Upper lobe of left lung (tissue), 4 donors: ENCODE measurements at regions not wholly inside any gene's neighbourhood (a gene's known extent, or its start where the extent isn't known, plus 50 kb on each side); places are given as distances from the start of the nearest gene placed in this dataset.
"Not testable (repeated sequence)": the region's sequence is repeated elsewhere in the genome, so short reads cannot be mapped to it uniquely, and the experiment has no call there.

Experiments
- CTCF ChIP-seq, 6 experiments: fragments of 450-650 bp in 4 of 6; fragments of 200-600 bp in 2 of 6; sonication (generic) in 2 of 6; IDR thresholded peaks; one replicate each; pipeline ENCODE4 v1.5.1; 2016 to 2019; ENCODE audit warnings: antibody characterized with exemption in 6 of 6
- POLR2A ChIP-seq, 4 donors: fragments of 450-650 bp; IDR thresholded peaks; one replicate each; pipeline ENCODE4 v1.5.1; 2016 to 2017; ENCODE audit warnings: antibody characterized with exemption in 4 of 4, mild to moderate bottlenecking in 2 of 4
- POLR2AphosphoS5 ChIP-seq, 2 donors: sonication (generic); formaldehyde crosslinking; IDR thresholded peaks; one replicate each; pipeline ENCODE4 v1.5.1; 2017; ENCODE audit warnings: antibody characterized with exemption in 2 of 2

GRCh38 chr12:131234841-131235271 lies 281.1 kb downstream of the ADGRD1 start:
- not testable (repeated sequence) for TF ChIP-seq CTCF, POLR2A, POLR2AphosphoS5 (IDR thresholded peaks at IDR 0.05)
